Mesenchymal stem cell (in vitro differentiated cells and primary cell): ENCODE measurements at regions not wholly inside any gene's neighbourhood (a gene's known extent, or its start where the extent isn't known, plus 50 kb on each side); places are given as distances from the start of the nearest gene placed in this dataset. TPM values are rescaled to one million over a fixed set of nuclear protein-coding genes. Genes with fewer than 3 reads are reported as not detected.

ENCODE experiments used
- small RNA-seq: library from polyadenylated mRNA; stranded (forward); fragments of <200 nt; extraction: miRNeasy Mini kit (QIAGEN cat#:217004); gene quantifications from one replicate; pipeline ENCODE3, GENCODE V24; 2013; ENCODE audit warnings: low read depth

Small RNA genes lying in the stretch of these regions (small RNA-seq; reads per million reads assigned to genes)
- gene AC110588.1: not detected
- not detected for gene RF00017
- gene RNA5SP401: not detected
